SK-N-SH treated with all-trans-retinoic acid at 6 μM for 48 hours (cell line): ENCODE measurements at regions not wholly inside any gene's neighbourhood (a gene's known extent, or its start where the extent isn't known, plus 50 kb on each side); places are given as distances from the start of the nearest gene placed in this dataset.

Experiments
- ATAC-seq: fragments of 200-7000 bp; cut with Tn5 transposase; 3 replicates; pipeline ENCODE4 v1.9.1; 2020; ENCODE audit warnings: mild to moderate bottlenecking, moderate library complexity
- ARNTL ChIP-seq: fragments of 450-650 bp; formaldehyde crosslinking; IDR thresholded peaks from 2 replicates; pipeline ENCODE4 v1.5.0; 2020; ENCODE audit warnings: low read depth, mild to moderate bottlenecking, moderate library complexity, borderline replicate concordance
- BACH2 ChIP-seq: fragments of 250-450 bp; sonication (Bioruptor Pico); IDR thresholded peaks from 2 replicates; pipeline ENCODE4 v1.9.0; 2021; ENCODE audit warnings: mild to moderate bottlenecking, borderline replicate concordance
- CREB5 ChIP-seq: fragments of 250-450 bp; sonication (Bioruptor Pico); IDR thresholded peaks from 2 replicates; pipeline ENCODE4 v1.5.1; 2020; ENCODE audit warnings: low read depth, mild to moderate bottlenecking, moderate library complexity
- CSDC2 ChIP-seq: fragments of 250-450 bp; sonication (Bioruptor Pico); IDR thresholded peaks from 2 replicates; pipeline ENCODE4 v1.5.0; 2020; ENCODE audit warnings: mild to moderate bottlenecking, moderate library complexity
- ESRRG ChIP-seq: fragments of 250-450 bp; sonication (Bioruptor Pico); IDR thresholded peaks from 2 replicates; pipeline ENCODE4 v1.6.1; 2021; ENCODE audit warnings: mild to moderate bottlenecking
- GLIS3 ChIP-seq: fragments of 250-450 bp; sonication (Bioruptor Pico); IDR thresholded peaks from 2 replicates; pipeline ENCODE4 v1.5.0; 2020; ENCODE audit warnings: mild to moderate bottlenecking, moderate library complexity
- ISL1 ChIP-seq: fragments of 250-450 bp; sonication (Bioruptor Pico); IDR thresholded peaks from 2 replicates; pipeline ENCODE4 v2.1.2; 2022; ENCODE audit warnings: mild to moderate bottlenecking, moderate library complexity
- OSR1 ChIP-seq: fragments of 250-450 bp; sonication (Bioruptor Pico); IDR thresholded peaks from 2 replicates; pipeline ENCODE4 v1.8.0; 2022; ENCODE audit warnings: moderate library complexity, mild to moderate bottlenecking, inconsistent platforms
- RARB ChIP-seq: fragments of 250-450 bp; sonication (Bioruptor Pico); IDR thresholded peaks from 2 replicates; pipeline ENCODE4 v1.8.0; 2021; ENCODE audit warnings: mild to moderate bottlenecking, moderate library complexity
- SNAI2 ChIP-seq: fragments of 250-450 bp; sonication (Bioruptor Pico); IDR thresholded peaks from 2 replicates; pipeline ENCODE4 v1.5.0; 2020; ENCODE audit warnings: mild to moderate bottlenecking, moderate library complexity
- TCF4 ChIP-seq: fragments of 250-450 bp; sonication (Bioruptor Pico); IDR thresholded peaks from 2 replicates; pipeline ENCODE4 v1.8.0; 2021; ENCODE audit warnings: mild to moderate bottlenecking, moderate library complexity, borderline replicate concordance
- TOX ChIP-seq: fragments of 250-450 bp; sonication (Bioruptor Pico); IDR thresholded peaks from 2 replicates; pipeline ENCODE4 v1.8.0; 2021; ENCODE audit warnings: mild to moderate bottlenecking, moderate library complexity, borderline replicate concordance
- TSHZ2 ChIP-seq: fragments of 250-450 bp; sonication (Bioruptor Pico); IDR thresholded peaks from 2 replicates; pipeline ENCODE4 v1.5.0; 2020; ENCODE audit warnings: mild to moderate bottlenecking, moderate library complexity
- ZC3H10 ChIP-seq: fragments of 250-450 bp; sonication (Bioruptor Pico); IDR thresholded peaks from 2 replicates; pipeline ENCODE4 v1.5.1; 2021; ENCODE audit warnings: mild to moderate bottlenecking, moderate library complexity
- ZFP30 ChIP-seq: fragments of 450-650 bp; formaldehyde crosslinking; IDR thresholded peaks from 2 replicates; pipeline ENCODE4 v1.5.0; 2022; ENCODE audit warnings: mild to moderate bottlenecking, moderate library complexity
- ZNF565 ChIP-seq: fragments of 450-650 bp; formaldehyde crosslinking; conservative IDR thresholded peaks from 2 replicates; pipeline ENCODE4 v1.5.0; 2020; ENCODE audit warnings: low read depth, mild to moderate bottlenecking, moderate library complexity
- ZNF70 ChIP-seq: fragments of 450-650 bp; formaldehyde crosslinking; IDR thresholded peaks from 2 replicates; pipeline ENCODE4 v1.5.0; 2020; ENCODE audit warnings: mild to moderate bottlenecking, moderate library complexity
- ZNF8 ChIP-seq: fragments of 450-650 bp; formaldehyde crosslinking; IDR thresholded peaks from 2 replicates; pipeline ENCODE4 v1.5.0; 2020; ENCODE audit warnings: mild to moderate bottlenecking, moderate library complexity
- TF ChIP-seq, protein P1 (sequence below): fragments of 250-450 bp; sonication (Bioruptor Pico); IDR thresholded peaks from 2 replicates; pipeline ENCODE4 v1.8.0; 2021; ENCODE audit warnings: low read depth, mild to moderate bottlenecking, moderate library complexity, borderline replicate concordance
- TF ChIP-seq, protein P2 (sequence below): fragments of 250-450 bp; sonication (Bioruptor Pico); IDR thresholded peaks from 2 replicates; pipeline ENCODE4 v1.5.1; 2021; ENCODE audit warnings: mild to moderate bottlenecking, moderate library complexity

- TF ChIP-seq TSHZ2 (CRISPR knock-in tag) (no peak), ZNF565 (no peak), SNAI2 (no peak), TCF4 (no peak), CSDC2 (no peak)
- TF ChIP-seq, protein P1, sequence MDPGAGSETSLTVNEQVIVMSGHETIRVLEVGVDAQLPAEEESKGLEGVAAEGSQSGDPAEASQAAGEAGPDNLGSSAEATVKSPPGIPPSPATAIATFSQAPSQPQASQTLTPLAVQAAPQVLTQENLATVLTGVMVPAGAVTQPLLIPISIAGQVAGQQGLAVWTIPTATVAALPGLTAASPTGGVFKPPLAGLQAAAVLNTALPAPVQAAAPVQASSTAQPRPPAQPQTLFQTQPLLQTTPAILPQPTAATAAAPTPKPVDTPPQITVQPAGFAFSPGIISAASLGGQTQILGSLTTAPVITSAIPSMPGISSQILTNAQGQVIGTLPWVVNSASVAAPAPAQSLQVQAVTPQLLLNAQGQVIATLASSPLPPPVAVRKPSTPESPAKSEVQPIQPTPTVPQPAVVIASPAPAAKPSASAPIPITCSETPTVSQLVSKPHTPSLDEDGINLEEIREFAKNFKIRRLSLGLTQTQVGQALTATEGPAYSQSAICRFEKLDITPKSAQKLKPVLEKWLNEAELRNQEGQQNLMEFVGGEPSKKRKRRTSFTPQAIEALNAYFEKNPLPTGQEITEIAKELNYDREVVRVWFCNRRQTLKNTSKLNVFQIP (CRISPR knock-in tag), result no peak
- TF ChIP-seq, protein P2, sequence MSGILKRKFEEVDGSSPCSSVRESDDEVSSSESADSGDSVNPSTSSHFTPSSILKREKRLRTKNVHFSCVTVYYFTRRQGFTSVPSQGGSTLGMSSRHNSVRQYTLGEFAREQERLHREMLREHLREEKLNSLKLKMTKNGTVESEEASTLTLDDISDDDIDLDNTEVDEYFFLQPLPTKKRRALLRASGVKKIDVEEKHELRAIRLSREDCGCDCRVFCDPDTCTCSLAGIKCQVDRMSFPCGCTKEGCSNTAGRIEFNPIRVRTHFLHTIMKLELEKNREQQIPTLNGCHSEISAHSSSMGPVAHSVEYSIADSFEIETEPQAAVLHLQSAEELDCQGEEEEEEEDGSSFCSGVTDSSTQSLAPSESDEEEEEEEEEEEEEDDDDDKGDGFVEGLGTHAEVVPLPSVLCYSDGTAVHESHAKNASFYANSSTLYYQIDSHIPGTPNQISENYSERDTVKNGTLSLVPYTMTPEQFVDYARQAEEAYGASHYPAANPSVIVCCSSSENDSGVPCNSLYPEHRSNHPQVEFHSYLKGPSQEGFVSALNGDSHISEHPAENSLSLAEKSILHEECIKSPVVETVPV (CRISPR knock-in tag), result no peak
These were observed 230.1 kb downstream of the EBLN2 start (continued) for GRCh38 chr3:73291541-73291940.

DNA sequence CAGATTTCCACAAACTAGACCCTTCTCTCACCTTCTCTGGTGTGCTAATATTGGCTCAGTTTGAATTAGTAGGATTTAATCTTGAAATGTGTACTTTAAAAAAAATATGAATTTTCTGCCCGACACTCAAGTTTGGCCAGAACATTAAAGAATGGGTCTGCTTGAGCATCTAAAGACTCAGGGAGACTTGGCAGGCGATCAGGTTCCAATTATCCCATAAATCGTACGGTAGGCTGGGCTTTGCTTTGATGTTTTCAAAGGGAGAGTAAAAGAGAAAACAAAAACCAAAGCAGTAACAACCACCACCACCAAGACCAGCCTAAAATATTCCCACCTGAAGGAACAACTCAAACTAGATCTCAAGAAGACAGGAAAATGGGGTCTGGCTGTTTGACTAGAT is 230.8 kb downstream of the EBLN2 start:
- no peak for TF ChIP-seq SNAI2
- TF ChIP-seq, protein P1 (CRISPR knock-in tag), result no peak
- no peak for TF ChIP-seq TSHZ2 (CRISPR knock-in tag)
- no peak for TF ChIP-seq CREB5
- no peak for TF ChIP-seq OSR1 (CRISPR knock-in tag)
- no peak for TF ChIP-seq ZNF70
- no peak for TF ChIP-seq ARNTL (CRISPR knock-in tag)
- TF ChIP-seq ZNF8 (CRISPR knock-in tag), result no peak
- TF ChIP-seq RARB (CRISPR knock-in tag), result no peak
- no peak for TF ChIP-seq GLIS3
- no peak for TF ChIP-seq ESRRG (CRISPR knock-in tag)
- no peak for TF ChIP-seq ZFP30 (CRISPR knock-in tag)
- TF ChIP-seq ISL1 (CRISPR knock-in tag), result no peak
- TF ChIP-seq BACH2 (CRISPR knock-in tag), result no peak
- TF ChIP-seq, protein P2 (CRISPR knock-in tag), result no peak
- TF ChIP-seq ZC3H10 (CRISPR knock-in tag), result no peak
- TF ChIP-seq TOX (CRISPR knock-in tag), result no peak
- no peak for ATAC-seq
